H1 (cell line): ENCODE measurements at regions not wholly inside any gene's neighbourhood (a gene's known extent, or its start where the extent isn't known, plus 50 kb on each side); places are given as distances from the start of the nearest gene placed in this dataset.

ENCODE experiments used
- CTCF ChIA-PET: fragments of 300-600 bp; sonication (Branson Sonifier 250); formaldehyde crosslinking; loops from one replicate; lab custom pipeline; 2021; ENCODE audit not compliant: partially characterized antibody; lab: Charles Lee
- POLR2A ChIA-PET: fragments of 300-600 bp; sonication (Branson Sonifier 250); formaldehyde crosslinking; loops from one replicate; lab custom pipeline; 2021; ENCODE audit warnings: inconsistent platforms; ENCODE audit not compliant: partially characterized antibody; lab: Charles Lee
- DNase-seq, 2 experiments: peaks; one replicate each; pipeline versions ENCODE4 v3.0.0 to v3.0.0-alpha.2; 2010 to 2022; ENCODE audit warnings: low spot score in 2 of 2, low read depth in 1 of 2, mixed read lengths in 1 of 2
- FAIRE-seq: peaks from 2 replicates; lab custom pipeline; 2011; peaks lifted over from hg19 to GRCh38; lab: Jason Lieb, UNC
- H2AFZ ChIP-seq: 2 replicates; pipeline ENCODE4 v1.8.1; 2012; ENCODE audit warnings: low read length, inconsistent platforms
- H2AK5ac ChIP-seq: 2 replicates; pipeline ENCODE4 v1.6.1; 2013; ENCODE audit warnings: low read depth, low read length
- H2BK120ac ChIP-seq: replicated peaks from 2 replicates; pipeline ENCODE3; 2013; ENCODE audit warnings: low read depth, low read length, inconsistent platforms
- H2BK12ac ChIP-seq: 2 replicates; pipeline ENCODE4 v1.6.1; 2013; ENCODE audit warnings: low read depth, low read length
- H2BK15ac ChIP-seq: 2 replicates; pipeline ENCODE4 v1.6.1; 2013; ENCODE audit warnings: low read length
- H2BK20ac ChIP-seq: 2 replicates; pipeline ENCODE4 v1.6.1; 2013; ENCODE audit warnings: low read length
- H2BK5ac ChIP-seq: 2 replicates; pipeline ENCODE4 v1.6.1; 2013; ENCODE audit warnings: low read depth, low read length
- H3K14ac ChIP-seq: 2 replicates; pipeline ENCODE4 v1.6.1; 2013; ENCODE audit warnings: inconsistent platforms; ENCODE audit not compliant: insufficient read length
- H3K18ac ChIP-seq: 2 replicates; pipeline ENCODE4 v1.6.1; 2013; ENCODE audit warnings: low read length; ENCODE audit errors: extremely low read depth
- H3K23ac ChIP-seq: 2 replicates; pipeline ENCODE4 v1.6.1; 2013; ENCODE audit warnings: inconsistent platforms; ENCODE audit not compliant: insufficient read length
- H3K23me2 ChIP-seq: 2 replicates; pipeline ENCODE4 v1.6.1; 2013; ENCODE audit warnings: low read depth, low read length
- H3K27ac ChIP-seq: 2 replicates; pipeline ENCODE4 v1.6.1; 2011; ENCODE audit warnings: low read depth, low read length, inconsistent platforms
- H3K27me3 ChIP-seq, 4 experiments: replicated peaks in 1 of 4; 1 replicate in 1 of 4; 2 replicates in 3 of 4; pipeline versions ENCODE4 v1.6.1 to v1.8.1; 2011 to 2013; ENCODE audit warnings: low read length in 3 of 4, mild to moderate bottlenecking in 3 of 4, inconsistent platforms in 2 of 4, mixed read lengths in 2 of 4, moderate library complexity in 1 of 4; ENCODE audit not compliant: control insufficient read depth in 3 of 4, insufficient read depth in 3 of 4; ENCODE audit errors: extremely low read depth in 1 of 4
- H3K36me3 ChIP-seq, 4 experiments: 2 replicates each; pipeline versions ENCODE4 v1.6.1 to v1.8.1; 2011 to 2013; ENCODE audit warnings: mild to moderate bottlenecking in 4 of 4, low read length in 3 of 4, moderate library complexity in 2 of 4, control low read depth in 1 of 4, inconsistent platforms in 1 of 4; ENCODE audit not compliant: insufficient read depth in 4 of 4, control insufficient read depth in 2 of 4
- H3K4ac ChIP-seq: replicated peaks from 2 replicates; pipeline ENCODE3; 2013; ENCODE audit warnings: low read length, low read depth, mixed read lengths, inconsistent platforms; ENCODE audit not compliant: insufficient read length
- H3K4me1 ChIP-seq, 4 experiments: replicated peaks in 1 of 4; 1 replicate in 1 of 4; 2 replicates in 3 of 4; pipeline versions ENCODE4 v1.6.1 to v1.8.1; 2011 to 2013; ENCODE audit warnings: low read length in 3 of 4, inconsistent platforms in 2 of 4, mixed read lengths in 1 of 4; ENCODE audit not compliant: insufficient read depth in 4 of 4, control insufficient read depth in 3 of 4
- H3K4me2 ChIP-seq, 2 experiments: 2 replicates each; pipeline versions ENCODE4 v1.6.1 to v1.8.1; 2011 to 2013; ENCODE audit warnings: low read depth in 2 of 2, low read length in 2 of 2, control low read depth in 1 of 2, inconsistent platforms in 1 of 2, mild to moderate bottlenecking in 1 of 2; ENCODE audit not compliant: insufficient read depth in 1 of 2
- H3K4me3 ChIP-seq, 4 experiments: fragments of 200-600, 300-600 bp in 1 of 4; sonication (generic), shearing (Covaris generic), sonication (Bioruptor Twin) in 1 of 4; 2 replicates each; pipeline versions ENCODE4 v1.5.1 to v1.8.1; 2011 to 2016; ENCODE audit warnings: low read length in 4 of 4, low read depth in 3 of 4, control low read depth in 2 of 4, inconsistent platforms in 2 of 4, mild to moderate bottlenecking in 2 of 4, mixed read lengths in 1 of 4, moderate library complexity in 1 of 4; ENCODE audit not compliant: insufficient read depth in 2 of 4; ENCODE audit errors: extremely low read depth in 1 of 4
- H3K56ac ChIP-seq: replicated peaks from 2 replicates; pipeline ENCODE3; 2013; ENCODE audit warnings: low read depth, mild to moderate bottlenecking, mixed read lengths, low read length, inconsistent platforms; ENCODE audit not compliant: insufficient read length
- H3K79me1 ChIP-seq: 2 replicates; pipeline ENCODE4 v1.6.1; 2013; ENCODE audit warnings: low read depth, low read length, control low read depth
- H3K79me2 ChIP-seq, 2 experiments: 2 replicates each; pipeline versions ENCODE4 v1.6.1 to v1.8.1; 2012 to 2013; ENCODE audit warnings: low read length in 2 of 2, mild to moderate bottlenecking in 2 of 2, inconsistent platforms in 1 of 2; ENCODE audit not compliant: insufficient read depth in 2 of 2, control insufficient read depth in 1 of 2
- H3K9ac ChIP-seq, 4 experiments: replicated peaks in 1 of 4; 1 replicate in 1 of 4; 2 replicates in 3 of 4; pipeline versions ENCODE4 v1.6.1 to v1.8.1; 2011 to 2013; ENCODE audit warnings: low read depth in 3 of 4, low read length in 3 of 4, control low read depth in 2 of 4, mild to moderate bottlenecking in 2 of 4, moderate library complexity in 2 of 4, inconsistent platforms in 1 of 4; ENCODE audit errors: extremely low read depth in 1 of 4
- H3K9me3 ChIP-seq, 2 experiments: 2 replicates each; pipeline versions ENCODE4 v1.6.1 to v1.8.1; 2012 to 2013; ENCODE audit warnings: mild to moderate bottlenecking in 2 of 2, moderate library complexity in 2 of 2, control low read depth in 1 of 2, inconsistent platforms in 1 of 2, low read depth in 1 of 2, low read length in 1 of 2, mixed read lengths in 1 of 2; ENCODE audit not compliant: insufficient read depth in 2 of 2
- H4K20me1 ChIP-seq, 2 experiments: replicated peaks in 1 of 2; 2 replicates each; pipeline versions ENCODE3 to v1.8.1; 2011 to 2013; ENCODE audit warnings: inconsistent platforms in 2 of 2, low read length in 2 of 2, mild to moderate bottlenecking in 1 of 2; ENCODE audit not compliant: insufficient read depth in 2 of 2, control insufficient read depth in 1 of 2
- H4K5ac ChIP-seq: 2 replicates; pipeline ENCODE4 v1.6.1; 2013; ENCODE audit warnings: low read length, low read depth, mixed read lengths, inconsistent platforms; ENCODE audit not compliant: insufficient read length
- H4K8ac ChIP-seq: 2 replicates; pipeline ENCODE4 v1.8.0; 2013; ENCODE audit warnings: mild to moderate bottlenecking, moderate library complexity, low read length, inconsistent platforms; ENCODE audit not compliant: insufficient read depth; ENCODE audit errors: extremely low read depth
- H4K91ac ChIP-seq: replicated peaks from 2 replicates; pipeline ENCODE3; 2013; ENCODE audit warnings: low read length, mixed read lengths, inconsistent platforms; ENCODE audit not compliant: insufficient read length
- CBX8 ChIP-seq: fragments of 300-800, 300-1000 bp; sonication (generic); IDR thresholded peaks from 2 replicates; pipeline ENCODE4 v1.7.1; 2016; ENCODE audit warnings: low read depth, low read length, borderline replicate concordance
- SIX5 ChIP-seq: IDR thresholded peaks from 2 replicates; pipeline ENCODE4 v1.6.1; 2011; ENCODE audit warnings: mild to moderate bottlenecking, low read depth, low read length
- WGBS, 2 experiments: shearing (Covaris generic) in 1 of 2; methylation state at CpG; one replicate each; pipeline versions ENCODE4 v1.1.6 to v1.1.7; 2013 to 2015; ENCODE audit warnings: low lambda C conversion rate in 2 of 2, mixed read lengths in 2 of 2, inconsistent platforms in 1 of 2, low coverage in 1 of 2, missing lambda C conversion rate in 1 of 2; ENCODE audit not compliant: insufficient replicate concordance in 2 of 2, insufficient coverage in 1 of 2, insufficient read length in 1 of 2; ENCODE audit errors: extremely low coverage in 1 of 2, missing lambda C conversion rate in 1 of 2; 5-methylcytosine and 5-hydroxymethylcytosine counted together

- no peak for FAIRE-seq
- H3K18ac ChIP-seq = no peak overlapping the region
- H3K4me1 ChIP-seq = no peaks in the 10 kb centered on the region
- CTCF ChIA-PET = no interaction called here
- H3K4me3 ChIP-seq = no peak overlapping the region
- H3K36me3 ChIP-seq = no peaks in the 10 kb centered on the region
- H3K14ac ChIP-seq = no peak overlapping the region
- no peak overlapping the region for H4K5ac ChIP-seq
- no peak overlapping the region for H3K4me2 ChIP-seq
- no peak overlapping the region for H3K23ac ChIP-seq
- no peak overlapping the region for H3K56ac ChIP-seq
- no peaks in the 10 kb centered on the region for H3K9me3 ChIP-seq
- TF ChIP-seq SIX5 (no peak), CBX8 (no peak)
- POLR2A ChIA-PET = no interaction called here
- H3K27ac ChIP-seq = no peak overlapping the region
- no peak overlapping the region for H2BK5ac ChIP-seq
- no peak overlapping the region for H2BK20ac ChIP-seq
- H4K91ac ChIP-seq = no peak overlapping the region
- no peak overlapping the region for H4K8ac ChIP-seq
- no peak overlapping the region for H3K4ac ChIP-seq
- no peaks in the 10 kb centered on the region for H3K23me2 ChIP-seq
- H2AK5ac ChIP-seq = no peak overlapping the region
- no peaks in the 10 kb centered on the region for H4K20me1 ChIP-seq
- 91% methylated on average over 3 of the region's 3 CpGs; no CpG with 5 or more reads in 1 of the 2 experiments for WGBS, 2 experiments
- no peak overlapping the region for H2AFZ ChIP-seq
- no peaks in the 10 kb centered on the region for H3K79me2 ChIP-seq
- H2BK15ac ChIP-seq = no peak overlapping the region
- H2BK12ac ChIP-seq = no peak overlapping the region
- no peak for DNase-seq
- H3K9ac ChIP-seq = no peak overlapping the region
- H3K79me1 ChIP-seq = no peaks in the 10 kb centered on the region
- H2BK120ac ChIP-seq = no peak overlapping the region
- no peaks in the 10 kb centered on the region for H3K27me3 ChIP-seq
Observed at GRCh38 chr4:66853845-66854244, 691.5 kb downstream of the CENPC start.
